MCF 10A (cell line): ENCODE measurements at regions not wholly inside any gene's neighbourhood (a gene's known extent, or its start where the extent isn't known, plus 50 kb on each side); places are given as distances from the start of the nearest gene placed in this dataset.

ENCODE experiments used
- BruUV-seq: library from RNA; stranded (reverse); fragments of 400-500 nt; replicated peaks from 2 replicates; lab custom pipeline; 2021; lab: Mats Ljungman, UMichigan
- CTCF ChIA-PET: fragments of 300-600 bp; sonication (Branson Sonifier 250); formaldehyde crosslinking; extraction: SDS; loops from one replicate; lab custom pipeline; 2021; ENCODE audit warnings: antibody characterized with exemption, inconsistent platforms; lab: Yijun Ruan, JAX
- POLR2A ChIA-PET: fragments of 300-600, 350-650 bp; sonication (Branson Sonifier 250); formaldehyde crosslinking; extraction: SDS; loops from one replicate; lab custom pipeline; 2020; ENCODE audit warnings: antibody characterized with exemption, inconsistent platforms; lab: Yijun Ruan, JAX
- DNase-seq: peaks from one replicate; pipeline ENCODE4 v3.0.0-alpha.2; 2018; ENCODE audit not compliant: unreplicated experiment
- H3K27ac Mint-ChIP-seq: one replicate; pipeline ENCODE4 v1.8.0; 2022; ENCODE audit warnings: mild to moderate bottlenecking, low read depth, mixed read lengths; ENCODE audit not compliant: unreplicated experiment
- H3K27me3 Mint-ChIP-seq: one replicate; pipeline ENCODE4 v1.8.0; 2022; ENCODE audit warnings: mixed read lengths; ENCODE audit not compliant: insufficient read depth, unreplicated experiment
- H3K36me3 Mint-ChIP-seq: one replicate; pipeline ENCODE4 v1.8.0; 2022; ENCODE audit warnings: mild to moderate bottlenecking, moderate library complexity, mixed read lengths; ENCODE audit not compliant: insufficient read depth, unreplicated experiment
- H3K4me1 Mint-ChIP-seq: one replicate; pipeline ENCODE4 v1.8.0; 2022; ENCODE audit warnings: mixed read lengths; ENCODE audit not compliant: insufficient read depth, unreplicated experiment
- H3K4me3 Mint-ChIP-seq: one replicate; pipeline ENCODE4 v1.8.0; 2022; ENCODE audit warnings: mild to moderate bottlenecking, moderate library complexity, mixed read lengths; ENCODE audit not compliant: unreplicated experiment
- H3K9me3 Mint-ChIP-seq: one replicate; pipeline ENCODE4 v1.8.0; 2022; ENCODE audit warnings: mixed read lengths; ENCODE audit not compliant: unreplicated experiment
- intact Hi-C: fragments of 100-400 bp; cut with micrococcal nuclease; formaldehyde crosslinking; loops from 2 replicates; pipeline ENCODE4 v1.14.1; 2022
- TF ChIP-seq, protein P1 (sequence below): fragments of 200-600 bp; IDR thresholded peaks from one replicate; pipeline ENCODE4 v1.8.0; 2022; ENCODE audit warnings: antibody characterized with exemption, mild to moderate bottlenecking; ENCODE audit not compliant: unreplicated experiment

- Mint-ChIP-seq H3K9me3 (no peaks in the 10 kb centered on the region), H3K4me3 (no peak overlapping the region), H3K36me3 (no peaks in the 10 kb centered on the region), H3K27ac (no peak overlapping the region), H3K27me3 (no peaks in the 10 kb centered on the region), H3K4me1 (peaks cover 10% of the 10 kb centered on the region)
- DNase-seq = peak; percentile 12
- TF ChIP-seq, protein P1, sequence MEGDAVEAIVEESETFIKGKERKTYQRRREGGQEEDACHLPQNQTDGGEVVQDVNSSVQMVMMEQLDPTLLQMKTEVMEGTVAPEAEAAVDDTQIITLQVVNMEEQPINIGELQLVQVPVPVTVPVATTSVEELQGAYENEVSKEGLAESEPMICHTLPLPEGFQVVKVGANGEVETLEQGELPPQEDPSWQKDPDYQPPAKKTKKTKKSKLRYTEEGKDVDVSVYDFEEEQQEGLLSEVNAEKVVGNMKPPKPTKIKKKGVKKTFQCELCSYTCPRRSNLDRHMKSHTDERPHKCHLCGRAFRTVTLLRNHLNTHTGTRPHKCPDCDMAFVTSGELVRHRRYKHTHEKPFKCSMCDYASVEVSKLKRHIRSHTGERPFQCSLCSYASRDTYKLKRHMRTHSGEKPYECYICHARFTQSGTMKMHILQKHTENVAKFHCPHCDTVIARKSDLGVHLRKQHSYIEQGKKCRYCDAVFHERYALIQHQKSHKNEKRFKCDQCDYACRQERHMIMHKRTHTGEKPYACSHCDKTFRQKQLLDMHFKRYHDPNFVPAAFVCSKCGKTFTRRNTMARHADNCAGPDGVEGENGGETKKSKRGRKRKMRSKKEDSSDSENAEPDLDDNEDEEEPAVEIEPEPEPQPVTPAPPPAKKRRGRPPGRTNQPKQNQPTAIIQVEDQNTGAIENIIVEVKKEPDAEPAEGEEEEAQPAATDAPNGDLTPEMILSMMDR = no peak
- intact Hi-C loops = no loop called here
- no TSS peak for BruUV-seq
- ChIA-PET POLR2A (no interaction called here), CTCF (interaction anchor here (1.2 to 3.0 kb wide), 2 partner anchors 9 to 11 kb away, joined by 8 to 10 read pairs; no protein-coding TSS in a partner anchor)
Observed at GRCh38 chr4:72895408-72895807, 174.1 kb downstream of the COX18 start.

GRCh38 chr4:72893354-72894066 lies 176.0 kb downstream of the COX18 start:
- ChIA-PET POLR2A (no interaction called here), CTCF (interaction anchor here (1.1 to 3.0 kb wide), 2 partner anchors 9 to 65 kb away, joined by 3 to 10 read pairs; no protein-coding TSS in a partner anchor)
- Mint-ChIP-seq H3K4me1 (peaks cover 10% of the 10 kb centered on the region), H3K4me3 (no peak overlapping the region), H3K36me3 (no peaks in the 10 kb centered on the region), H3K27ac (no peak overlapping the region), H3K27me3 (no peaks in the 10 kb centered on the region), H3K9me3 (no peaks in the 10 kb centered on the region)
- intact Hi-C loops = no loop called here
- TF ChIP-seq, protein P1 = no peak
- BruUV-seq = no TSS peak
- no peak for DNase-seq

DNA sequence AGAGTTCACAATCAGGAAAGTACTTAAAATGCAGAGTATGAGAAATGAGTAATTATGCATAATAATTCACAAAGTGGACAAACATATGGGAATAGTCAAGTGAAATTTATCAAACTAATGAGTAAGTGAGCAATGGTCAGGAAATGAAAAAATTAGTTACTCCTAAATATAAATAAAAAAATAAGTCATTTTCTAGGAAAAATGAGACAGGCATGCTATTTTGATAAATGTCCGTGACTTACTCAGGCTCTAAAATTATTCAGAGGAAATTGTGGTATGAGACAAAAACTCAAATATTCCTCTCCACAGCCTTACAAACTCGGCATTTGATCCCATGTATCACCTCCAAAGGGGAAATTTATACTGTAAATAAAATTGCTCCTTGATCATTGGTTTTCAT lies 181.2 kb downstream of the COX18 start:
- H3K27me3 Mint-ChIP-seq = no peaks in the 10 kb centered on the region
- no peaks in the 10 kb centered on the region for H3K9me3 Mint-ChIP-seq
- DNase-seq = no peak
- no TSS peak for BruUV-seq
- intact Hi-C loops = no loop called here
- TF ChIP-seq, protein P1 = no peak
- H3K4me3 Mint-ChIP-seq = no peak overlapping the region
- peaks cover 4% of the 10 kb centered on the region for H3K36me3 Mint-ChIP-seq
- no peak overlapping the region for H3K27ac Mint-ChIP-seq
- ChIA-PET POLR2A (no interaction called here), CTCF (interaction anchor here (0.6 to 1.3 kb wide), 2 partner anchors 130 to 992 kb away, joined by 3 read pairs; no protein-coding TSS in a partner anchor)
- no peaks in the 10 kb centered on the region for H3K4me1 Mint-ChIP-seq

DNA sequence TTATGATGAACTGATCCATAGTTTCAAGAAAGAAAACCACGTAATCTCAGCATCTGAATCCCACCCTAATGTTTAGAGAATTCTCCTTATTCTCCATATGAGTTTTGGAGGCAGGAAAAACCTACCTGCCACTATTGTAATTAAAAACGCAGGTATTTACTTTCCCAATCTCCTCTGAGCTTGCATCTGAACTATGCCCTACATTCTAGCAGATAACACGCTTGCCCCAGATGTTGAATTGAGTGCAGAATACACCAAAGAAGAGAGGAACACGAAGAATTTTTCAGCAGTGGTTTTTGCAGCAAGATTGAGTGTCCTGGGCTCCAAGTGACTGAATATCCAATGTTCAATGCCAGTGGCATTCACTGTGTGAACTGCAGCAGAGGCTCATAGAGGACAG lies 182.4 kb downstream of the COX18 start:
- Mint-ChIP-seq H3K4me1 (no peaks in the 10 kb centered on the region), H3K27me3 (no peaks in the 10 kb centered on the region), H3K36me3 (peaks cover 6% of the 10 kb centered on the region), H3K4me3 (no peak overlapping the region), H3K27ac (no peak overlapping the region), H3K9me3 (no peaks in the 10 kb centered on the region)
- CTCF ChIA-PET = interaction anchor here (0.7 to 1.0 kb wide), 7 partner anchors 16 to 748 kb away, joined by 3 to 4 read pairs (median 3); no protein-coding TSS in a partner anchor
- TF ChIP-seq, protein P1 = no peak
- no peak for DNase-seq
- no TSS peak for BruUV-seq
- POLR2A ChIA-PET = no interaction called here
- intact Hi-C loops = loop anchor here (2.0 kb wide), 1 partner anchor 132 kb away; no protein-coding TSS in a partner anchor
